ENCODE measurements at regions not wholly inside any gene's neighbourhood (a gene's known extent, or its start where the extent isn't known, plus 50 kb on each side); places are given as distances from the start of the nearest gene placed in this dataset.

DNA sequence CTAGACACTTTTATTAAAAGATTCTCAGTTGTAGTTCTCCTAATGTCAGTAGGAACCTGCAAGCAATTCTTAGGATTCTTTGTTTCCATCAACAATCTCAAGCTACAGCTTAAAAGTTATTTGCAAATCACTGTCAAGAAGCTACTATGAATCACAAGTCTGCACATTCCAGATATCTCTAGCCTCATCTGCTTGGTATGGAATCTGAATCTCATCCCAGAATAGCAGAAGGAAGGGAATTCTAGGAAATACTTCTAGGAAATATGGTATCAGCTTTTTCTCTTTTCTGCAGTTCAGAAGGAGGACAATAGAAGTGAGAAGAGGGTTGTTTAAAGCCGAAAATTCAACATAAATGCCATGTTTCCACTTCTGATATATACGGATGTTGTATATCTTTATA lies 792.2 kb upstream of the CDH9 start:
- TF ChIP-seq, protein P1, sequence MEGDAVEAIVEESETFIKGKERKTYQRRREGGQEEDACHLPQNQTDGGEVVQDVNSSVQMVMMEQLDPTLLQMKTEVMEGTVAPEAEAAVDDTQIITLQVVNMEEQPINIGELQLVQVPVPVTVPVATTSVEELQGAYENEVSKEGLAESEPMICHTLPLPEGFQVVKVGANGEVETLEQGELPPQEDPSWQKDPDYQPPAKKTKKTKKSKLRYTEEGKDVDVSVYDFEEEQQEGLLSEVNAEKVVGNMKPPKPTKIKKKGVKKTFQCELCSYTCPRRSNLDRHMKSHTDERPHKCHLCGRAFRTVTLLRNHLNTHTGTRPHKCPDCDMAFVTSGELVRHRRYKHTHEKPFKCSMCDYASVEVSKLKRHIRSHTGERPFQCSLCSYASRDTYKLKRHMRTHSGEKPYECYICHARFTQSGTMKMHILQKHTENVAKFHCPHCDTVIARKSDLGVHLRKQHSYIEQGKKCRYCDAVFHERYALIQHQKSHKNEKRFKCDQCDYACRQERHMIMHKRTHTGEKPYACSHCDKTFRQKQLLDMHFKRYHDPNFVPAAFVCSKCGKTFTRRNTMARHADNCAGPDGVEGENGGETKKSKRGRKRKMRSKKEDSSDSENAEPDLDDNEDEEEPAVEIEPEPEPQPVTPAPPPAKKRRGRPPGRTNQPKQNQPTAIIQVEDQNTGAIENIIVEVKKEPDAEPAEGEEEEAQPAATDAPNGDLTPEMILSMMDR (IDR thresholded peaks at IDR 0.05; ENCODE audit: low read length, missing control alignments) = no peak
- DNase-seq (ENCODE audit: low read depth) = peak; percentile 71

DNA sequence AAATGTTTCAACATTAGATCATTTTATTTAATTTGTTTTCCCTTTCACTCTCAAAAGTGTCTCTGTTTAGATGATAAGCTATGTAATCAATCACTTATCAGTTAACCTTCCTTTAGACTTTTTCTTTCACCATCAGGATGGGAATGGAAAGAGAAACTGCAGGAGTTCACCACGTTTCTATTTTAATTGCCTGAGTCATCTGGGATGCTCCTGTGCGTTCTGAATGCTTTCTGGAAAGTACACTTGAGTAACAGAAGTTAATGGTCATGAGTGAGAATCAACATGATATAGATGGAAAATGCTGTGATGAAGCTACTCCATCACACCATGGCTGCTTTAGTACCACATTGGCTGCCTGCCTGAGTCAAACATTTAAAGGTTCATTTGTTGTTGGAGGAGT lies 783.3 kb upstream of the CDH9 start:
- TF ChIP-seq, protein P1 (IDR thresholded peaks at IDR 0.05; ENCODE audit: low read length, missing control alignments) = no peak
- H3K4me3 ChIP-seq (replicated peaks; ENCODE audit: low read depth, low read length) = no peak overlapping the region
- peak; percentile 18 for DNase-seq (ENCODE audit: low read depth)

More for the DNA sequence above, 792.2 kb upstream of the CDH9 start:
- H3K4me3 ChIP-seq (replicated peaks; ENCODE audit: low read depth, low read length) = no peak overlapping the region

DNA sequence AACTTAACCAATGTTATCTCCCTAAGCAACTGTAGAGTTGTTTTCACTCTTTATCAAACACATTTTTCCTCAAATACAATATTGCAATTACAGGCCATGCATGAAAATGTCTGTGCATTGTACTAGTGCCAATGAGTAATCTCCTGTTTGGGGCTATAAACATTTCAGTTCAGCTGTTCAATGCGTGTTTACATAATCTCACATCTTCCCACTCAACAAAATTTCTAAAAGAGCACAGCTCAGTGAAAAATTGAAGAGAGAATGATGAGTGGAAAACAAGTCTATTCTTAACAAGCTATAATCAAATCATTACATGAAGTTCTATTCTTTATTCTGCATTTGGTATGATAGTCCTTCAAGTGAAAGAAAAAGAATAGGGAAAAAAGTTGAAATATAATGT lies 780.5 kb upstream of the CDH9 start:
- DNase-seq (ENCODE audit: low read depth) = peak; percentile 25
- TF ChIP-seq, protein P1 (IDR thresholded peaks at IDR 0.05; ENCODE audit: low read length, missing control alignments) = no peak
- H3K4me3 ChIP-seq (replicated peaks; ENCODE audit: low read depth, low read length) = no peak overlapping the region

DNA sequence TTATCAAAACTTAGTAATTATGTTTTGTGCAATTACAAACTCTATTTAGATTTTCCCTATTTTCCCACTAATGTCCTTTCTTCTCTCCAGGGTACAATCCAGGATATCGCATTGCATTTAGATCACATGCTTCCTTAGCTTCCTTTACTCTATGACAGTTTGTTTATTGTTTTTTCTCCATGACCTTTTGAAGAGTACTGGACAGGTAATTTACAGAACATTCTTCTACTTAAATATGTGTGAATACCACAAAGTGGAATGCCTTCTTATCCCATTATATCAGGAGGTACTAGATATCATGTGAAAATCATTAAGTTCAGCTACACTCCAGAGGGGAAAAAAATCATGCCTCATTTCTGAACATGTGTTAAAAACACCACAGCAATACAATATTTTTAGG lies 776.6 kb upstream of the CDH9 start:
- no peak for DNase-seq (ENCODE audit: low read depth)
- no peak overlapping the region for H3K4me3 ChIP-seq (replicated peaks; ENCODE audit: low read depth, low read length)
- TF ChIP-seq, protein P1 (IDR thresholded peaks at IDR 0.05; ENCODE audit: low read length, missing control alignments) = no peak

DNA sequence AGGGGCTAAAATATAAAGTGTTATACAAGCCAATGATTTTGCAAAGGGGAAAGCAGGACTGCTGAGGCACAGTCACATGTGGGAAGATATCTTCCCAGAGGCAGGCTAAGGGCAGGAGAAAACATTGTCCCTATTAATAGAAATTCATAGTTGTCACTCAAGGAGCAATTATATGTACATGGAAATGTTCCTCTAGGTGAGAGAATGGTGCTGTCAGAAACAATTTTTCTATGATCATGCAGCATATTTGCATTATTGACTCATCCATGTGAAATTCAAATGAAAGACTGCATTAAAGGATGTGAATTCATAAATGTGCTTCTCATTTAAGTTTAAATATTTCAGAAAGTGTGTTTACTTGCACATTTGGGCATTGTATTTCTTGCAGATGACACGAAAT lies 775.9 kb upstream of the CDH9 start:
- no peak overlapping the region for H3K4me3 ChIP-seq (replicated peaks; ENCODE audit: low read depth, low read length)
- TF ChIP-seq, protein P1 (IDR thresholded peaks at IDR 0.05; ENCODE audit: low read length, missing control alignments) = no peak
- no peak for DNase-seq (ENCODE audit: low read depth)

DNA sequence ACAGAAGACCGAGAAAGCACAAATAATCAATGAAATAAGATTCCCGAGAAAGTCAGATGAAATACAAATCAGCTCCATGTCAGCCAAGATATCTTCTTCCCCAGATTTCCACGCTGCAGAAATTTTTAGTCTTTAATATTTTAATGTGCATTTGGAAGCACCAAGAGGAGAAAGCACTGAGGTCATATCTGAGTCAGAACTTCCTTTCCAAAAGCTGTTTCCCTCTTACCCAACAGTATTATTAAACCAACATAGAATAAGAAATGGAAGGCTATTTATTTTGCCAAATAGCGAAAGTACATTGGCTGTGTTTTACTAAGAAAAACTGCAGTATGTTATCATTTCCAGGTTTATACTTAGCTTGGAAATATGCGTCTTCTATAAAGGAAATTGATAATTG lies 772.1 kb upstream of the CDH9 start:
- peak; percentile 77 for DNase-seq (ENCODE audit: low read depth)
- H3K4me3 ChIP-seq (replicated peaks; ENCODE audit: low read depth, low read length) = peak overlapping the region; percentile 29
- TF ChIP-seq, protein P1 (IDR thresholded peaks at IDR 0.05; ENCODE audit: low read length, missing control alignments) = no peak

DNA sequence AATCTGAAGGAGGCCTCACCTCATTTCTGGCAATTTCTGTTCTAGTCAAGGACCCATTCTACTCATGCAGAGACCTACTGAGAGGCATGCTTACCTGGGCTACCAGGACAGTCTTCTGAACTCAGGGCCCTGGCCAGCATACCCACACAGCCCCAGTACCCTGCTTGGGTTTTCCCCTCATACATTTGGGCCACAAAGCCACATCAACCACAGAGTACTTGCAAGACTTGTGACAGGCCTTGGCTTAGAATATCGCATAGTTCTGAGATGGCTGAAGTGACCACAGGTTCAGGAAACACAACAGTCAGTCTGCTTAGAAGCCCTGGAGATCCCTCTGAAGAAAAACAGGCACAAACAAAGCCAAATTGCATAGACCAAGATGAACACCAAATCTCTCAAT lies 758.8 kb upstream of the CDH9 start:
- no peak overlapping the region for H3K4me3 ChIP-seq (replicated peaks; ENCODE audit: low read depth, low read length)
- DNase-seq (ENCODE audit: low read depth) = no peak
- TF ChIP-seq, protein P1 (IDR thresholded peaks at IDR 0.05; ENCODE audit: low read length, missing control alignments) = no peak

All from fibroblast of pulmonary artery (primary cell).